HEK293 (cell line): ENCODE measurements at regions not wholly inside any gene's neighbourhood (a gene's known extent, or its start where the extent isn't known, plus 50 kb on each side); places are given as distances from the start of the nearest gene placed in this dataset.

Experiments
- CTCF ChIA-PET: fragments of 350-600 bp; formaldehyde crosslinking; extraction: SDS; loops from one replicate; lab custom pipeline; 2021; ENCODE audit warnings: antibody characterized with exemption; lab: Yijun Ruan, JAX
- POLR2A ChIA-PET: fragments of 300-600 bp; formaldehyde crosslinking; extraction: SDS; loops from one replicate; lab custom pipeline; 2020; ENCODE audit warnings: antibody characterized with exemption, inconsistent platforms; lab: Yijun Ruan, JAX
- H3K27ac ChIP-seq: fragments of 200-500 bp; sonication (Bioruptor generic); 2 replicates; pipeline ENCODE4 v1.5.1; 2014; ENCODE audit warnings: low read depth, low read length, control low read depth, inconsistent platforms; ENCODE audit errors: extremely low read depth
- H3K36me3 ChIP-seq, 2 experiments: fragments of 200-500 bp in 1 of 2; sonication (Bioruptor generic) in 1 of 2; 1 replicate in 1 of 2; 2 replicates in 1 of 2; pipeline ENCODE4 v1.5.1; 2014 to 2017; ENCODE audit warnings: inconsistent platforms in 2 of 2, low read length in 2 of 2; ENCODE audit not compliant: control insufficient read depth in 2 of 2, insufficient read depth in 1 of 2
- H3K4me1 ChIP-seq: fragments of 200-500 bp; sonication (Bioruptor generic); 2 replicates; pipeline ENCODE4 v1.5.1; 2014; ENCODE audit warnings: mild to moderate bottlenecking, low read length, inconsistent platforms; ENCODE audit not compliant: control insufficient read depth, insufficient read depth
- H3K4me3 ChIP-seq: 2 replicates; pipeline ENCODE4 v1.5.1; 2011; ENCODE audit warnings: low read depth, mild to moderate bottlenecking, control low read depth, low read length, moderate library complexity
- H3K9me3 ChIP-seq: fragments of 200-500 bp; sonication (Bioruptor generic); 2 replicates; pipeline ENCODE4 v1.5.1; 2014; ENCODE audit warnings: low read depth, low read length, inconsistent platforms; ENCODE audit not compliant: control insufficient read depth, insufficient read depth
- FEZF1 ChIP-seq: fragments of 450-650 bp; formaldehyde crosslinking; IDR thresholded peaks from 2 replicates; pipeline ENCODE4 v1.5.1; 2016; ENCODE audit warnings: missing biosample characterization, missing genetic modification characterization
- GFI1B ChIP-seq: fragments of 450-650 bp; formaldehyde crosslinking; IDR thresholded peaks from 2 replicates; pipeline ENCODE4 v1.5.1; 2016; ENCODE audit warnings: missing biosample characterization, missing genetic modification characterization
- GLI4 ChIP-seq: fragments of 450-650 bp; formaldehyde crosslinking; IDR thresholded peaks from 2 replicates; pipeline ENCODE4 v1.5.1; 2016; ENCODE audit warnings: missing biosample characterization, missing genetic modification characterization
- GLIS1 ChIP-seq: fragments of 450-650 bp; formaldehyde crosslinking; IDR thresholded peaks from 2 replicates; pipeline ENCODE4 v1.5.1; 2016; ENCODE audit warnings: missing biosample characterization, missing genetic modification characterization
- GLIS2 ChIP-seq: fragments of 450-650 bp; formaldehyde crosslinking; IDR thresholded peaks from 2 replicates; pipeline ENCODE4 v1.5.1; 2016; ENCODE audit warnings: missing biosample characterization, missing genetic modification characterization
- ZBTB48 ChIP-seq: fragments of 450-650 bp; formaldehyde crosslinking; IDR thresholded peaks from 2 replicates; pipeline ENCODE4 v1.5.1; 2016; ENCODE audit warnings: missing biosample characterization, missing genetic modification characterization
- ZFHX2 ChIP-seq: fragments of 450-650 bp; formaldehyde crosslinking; conservative IDR thresholded peaks from 2 replicates; pipeline ENCODE4 v1.5.1; 2016; ENCODE audit warnings: missing biosample characterization, missing genetic modification characterization
- ZNF10 ChIP-seq: fragments of 450-650 bp; formaldehyde crosslinking; IDR thresholded peaks from 2 replicates; pipeline ENCODE4 v1.5.1; 2017; ENCODE audit warnings: missing biosample characterization, missing genetic modification characterization
- ZNF133 ChIP-seq: fragments of 450-650 bp; formaldehyde crosslinking; IDR thresholded peaks from 2 replicates; pipeline ENCODE4 v1.5.1; 2016; ENCODE audit warnings: missing biosample characterization, missing genetic modification characterization
- ZNF157 ChIP-seq: fragments of 450-650 bp; formaldehyde crosslinking; IDR thresholded peaks from 2 replicates; pipeline ENCODE4 v1.5.1; 2016; ENCODE audit warnings: missing biosample characterization, missing genetic modification characterization
- ZNF174 ChIP-seq: fragments of 450-650 bp; formaldehyde crosslinking; IDR thresholded peaks from 2 replicates; pipeline ENCODE4 v1.5.0; 2017; ENCODE audit warnings: missing biosample characterization, mild to moderate bottlenecking, missing genetic modification characterization
- ZNF221 ChIP-seq: fragments of 450-650 bp; formaldehyde crosslinking; IDR thresholded peaks from 2 replicates; pipeline ENCODE4 v1.5.1; 2017; ENCODE audit warnings: missing biosample characterization, missing genetic modification characterization, borderline replicate concordance
- ZNF23 ChIP-seq: fragments of 450-650 bp; formaldehyde crosslinking; IDR thresholded peaks from 2 replicates; pipeline ENCODE4 v1.5.1; 2016; ENCODE audit warnings: missing biosample characterization, missing genetic modification characterization, borderline replicate concordance
- ZNF248 ChIP-seq: fragments of 450-650 bp; formaldehyde crosslinking; IDR thresholded peaks from 2 replicates; pipeline ENCODE4 v1.5.1; 2017; ENCODE audit warnings: missing biosample characterization, missing genetic modification characterization
- ZNF391 ChIP-seq: fragments of 450-650 bp; formaldehyde crosslinking; IDR thresholded peaks from 2 replicates; pipeline ENCODE4 v1.5.1; 2016; ENCODE audit warnings: low read depth, missing biosample characterization, missing genetic modification characterization, borderline replicate concordance
- ZNF426 ChIP-seq: fragments of 450-650 bp; formaldehyde crosslinking; IDR thresholded peaks from 2 replicates; pipeline ENCODE4 v1.5.1; 2017; ENCODE audit warnings: missing biosample characterization, missing genetic modification characterization, mild to moderate bottlenecking, inconsistent platforms, moderate library complexity
- ZNF48 ChIP-seq: fragments of 450-650 bp; formaldehyde crosslinking; IDR thresholded peaks from 2 replicates; pipeline ENCODE4 v1.5.1; 2016; ENCODE audit warnings: missing biosample characterization, missing genetic modification characterization
- ZNF571 ChIP-seq: fragments of 450-650 bp; formaldehyde crosslinking; IDR thresholded peaks from 2 replicates; pipeline ENCODE4 v1.5.0; 2017; ENCODE audit warnings: missing biosample characterization, missing genetic modification characterization
- ZNF658 ChIP-seq: fragments of 450-650 bp; formaldehyde crosslinking; IDR thresholded peaks from 2 replicates; pipeline ENCODE4; 2016; ENCODE audit warnings: missing biosample characterization, missing genetic modification characterization
- ZNF677 ChIP-seq: fragments of 450-650 bp; IDR thresholded peaks from 2 replicates; pipeline ENCODE4 v1.5.0; 2018; ENCODE audit warnings: missing biosample characterization, mild to moderate bottlenecking, missing genetic modification characterization, moderate library complexity
- ZNF776 ChIP-seq: fragments of 450-650 bp; formaldehyde crosslinking; IDR thresholded peaks from 2 replicates; pipeline ENCODE4 v1.5.0; 2017; ENCODE audit warnings: missing biosample characterization, missing genetic modification characterization, borderline replicate concordance
- ZSCAN30 ChIP-seq: fragments of 450-650 bp; IDR thresholded peaks from 2 replicates; pipeline ENCODE4 v1.5.1; 2018; ENCODE audit warnings: missing biosample characterization, mild to moderate bottlenecking, missing genetic modification characterization, moderate library complexity

- Histone ChIP-seq H3K27ac (no peak overlapping the region), H3K36me3 (no peaks in the 10 kb centered on the region)
- TF ChIP-seq ZFHX2, result 0 out of 2 replicates have a peak, but pooled peaks have one; percentile 21
- no peak for TF ChIP-seq ZNF391 (tag by site-specific recombination)
- TF ChIP-seq, all 188 proteins: peak for 1
- Histone ChIP-seq H3K4me3 (no peak overlapping the region), H3K4me1 (no peaks in the 10 kb centered on the region), H3K9me3 (no peaks in the 10 kb centered on the region)
- POLR2A ChIA-PET, result interaction anchor here (0.6 kb wide), 1 partner anchor 194 kb away, joined by 6 read pairs; no protein-coding TSS in a partner anchor
- CTCF ChIA-PET, result no interaction called here
Measured at GRCh38 chr9:134515026-134515821, 126.4 kb upstream of the COL5A1 start.

- no peak overlapping the region for H3K27ac ChIP-seq
- TF ChIP-seq ZNF48 (tag by site-specific recombination) (no peak), ZNF571 (no peak), ZNF677 (no peak), GLIS1 (no peak), ZNF221 (tag by site-specific recombination) (no peak), ZNF391 (tag by site-specific recombination) (no peak), ZNF658 (tag by site-specific recombination) (no peak), GFI1B (tag by site-specific recombination) (no peak), ZNF23 (no peak), ZNF426 (tag by site-specific recombination) (no peak), ZNF10 (tag by site-specific recombination) (no peak), ZBTB48 (tag by site-specific recombination) (no peak), ZNF776 (tag by site-specific recombination) (no peak)
- CTCF ChIA-PET, result no interaction called here
- H3K36me3 ChIP-seq, result no peaks in the 10 kb centered on the region
- POLR2A ChIA-PET, result no interaction called here
- H3K4me1 ChIP-seq, result no peaks in the 10 kb centered on the region
- no peaks in the 10 kb centered on the region for H3K9me3 ChIP-seq
- H3K4me3 ChIP-seq, result no peak overlapping the region
Measured at GRCh38 chr9:134516464-134516863, 125.1 kb upstream of the COL5A1 start.

GRCh38 chr9:134517069-134517680 lies 124.4 kb upstream of the COL5A1 start:
- Histone ChIP-seq H3K9me3 (no peaks in the 10 kb centered on the region), H3K36me3 (no peaks in the 10 kb centered on the region), H3K4me3 (no peak overlapping the region), H3K27ac (no peak overlapping the region), H3K4me1 (no peaks in the 10 kb centered on the region)
- no peak for TF ChIP-seq ZNF157 (tag by site-specific recombination)
- TF ChIP-seq FEZF1 (tag by site-specific recombination), result no peak
- TF ChIP-seq GLI4, result no peak
- TF ChIP-seq ZNF248 (tag by site-specific recombination), result no peak
- no peak for TF ChIP-seq ZNF174
- TF ChIP-seq ZSCAN30 (tag by site-specific recombination), result no peak
- TF ChIP-seq ZNF133 (tag by site-specific recombination), result peak; percentile 60; the same call in 1 of the 2 replicates
- TF ChIP-seq ZNF677, result no peak
- TF ChIP-seq GLIS2 (tag by site-specific recombination), result no peak
- ChIA-PET POLR2A (no interaction called here), CTCF (interaction anchor here (0.6 kb wide), 2 partner anchors 52 to 983 kb away, joined by 3 read pairs; no protein-coding TSS in a partner anchor)
